Panc1 (cell line): ENCODE measurements at regions not wholly inside any gene's neighbourhood (a gene's known extent, or its start where the extent isn't known, plus 50 kb on each side); places are given as distances from the start of the nearest gene placed in this dataset.

Experiments used
- ATAC-seq: fragments of 200-7000 bp; cut with Tn5 transposase; 2 replicates; pipeline ENCODE4 v1.9.1; 2020; ENCODE audit warnings: mild to moderate bottlenecking, moderate library complexity
- BruUV-seq: library from RNA; stranded (reverse); fragments of 400-500 nt; replicated peaks from 2 replicates; lab custom pipeline; 2021; lab: Mats Ljungman, UMichigan
- CTCF ChIA-PET: fragments of 300-600 bp; sonication (Branson Sonifier 250); formaldehyde crosslinking; loops from one replicate; lab custom pipeline; 2022; ENCODE audit warnings: antibody characterized with exemption; lab: Charles Lee
- POLR2A ChIA-PET: fragments of 300-600 bp; sonication (Branson Sonifier 250); formaldehyde crosslinking; loops from one replicate; lab custom pipeline; 2022; ENCODE audit warnings: antibody characterized with exemption; lab: Charles Lee
- DNase-seq: peaks from one replicate; pipeline ENCODE4 v3.0.0-alpha.2; 2010; ENCODE audit warnings: low read depth, low spot score
- H3K27ac ChIP-seq: 2 replicates; pipeline ENCODE4 v1.5.1; 2011; ENCODE audit warnings: mild to moderate bottlenecking, low read length, inconsistent platforms
- H3K27me3 ChIP-seq: fragments of 200-500 bp; sonication (Bioruptor generic); 2 replicates; pipeline ENCODE4 v1.6.0; 2014; ENCODE audit warnings: low read length, inconsistent platforms; ENCODE audit not compliant: control insufficient read depth, insufficient read depth
- H3K36me3 ChIP-seq: fragments of 200-500 bp; sonication (Bioruptor generic); 2 replicates; pipeline ENCODE4 v1.5.1; 2014; ENCODE audit warnings: inconsistent platforms, mild to moderate bottlenecking, low read length, moderate library complexity; ENCODE audit not compliant: control insufficient read depth, insufficient read depth
- H3K4me1 ChIP-seq: 2 replicates; pipeline ENCODE4 v1.5.1; 2011; ENCODE audit warnings: inconsistent platforms, mild to moderate bottlenecking, low read length, moderate library complexity; ENCODE audit not compliant: control insufficient read depth, insufficient read depth
- H3K4me3 ChIP-seq, 2 experiments: 2 replicates each; pipeline ENCODE4 v1.5.1; 2011 to 2012; ENCODE audit warnings: low read depth in 2 of 2, low read length in 2 of 2, mild to moderate bottlenecking in 2 of 2, inconsistent platforms in 1 of 2, moderate library complexity in 1 of 2
- H3K9me3 ChIP-seq: fragments of 200-500 bp; sonication (Bioruptor generic); 2 replicates; pipeline ENCODE4 v1.5.1; 2014; ENCODE audit warnings: low read depth, mild to moderate bottlenecking, inconsistent platforms, low read length, moderate library complexity; ENCODE audit not compliant: control insufficient read depth, insufficient read depth
- POLR2AphosphoS5 ChIP-seq: IDR thresholded peaks from 2 replicates; pipeline ENCODE4 v1.6.1; 2012; ENCODE audit warnings: mild to moderate bottlenecking, low read depth, low read length, moderate library complexity
- SIN3A ChIP-seq: IDR thresholded peaks from 2 replicates; pipeline ENCODE4 v1.6.1; 2012; ENCODE audit warnings: low read depth, mild to moderate bottlenecking, low read length, moderate library complexity, borderline replicate concordance; ENCODE audit not compliant: insufficient read depth
- TCF7L2 ChIP-seq: IDR thresholded peaks from 2 replicates; pipeline ENCODE4 v1.6.1; 2011; ENCODE audit warnings: mild to moderate bottlenecking, low read depth, low read length, inconsistent platforms
- in situ Hi-C: cut with HindIII; loops from 2 replicates; pipeline ENCODE4 v1.10.0; 2016; ENCODE audit warnings: low sequenced_read_pairs, low pct_unique_long_range_greater_than_20kb
- intact Hi-C: fragments of 100-400 bp; cut with micrococcal nuclease; formaldehyde crosslinking; loops from one replicate; pipeline ENCODE4 v1.10.0; 2022; ENCODE audit not compliant: unreplicated experiment
- TF ChIP-seq, protein P1 (sequence below), 2 experiments: IDR thresholded peaks; 2 replicates each; pipeline ENCODE4 v1.6.1; 2011 to 2012; ENCODE audit warnings: low read depth in 2 of 2, control low read depth in 1 of 2, low read length in 1 of 2, mild to moderate bottlenecking in 1 of 2, moderate library complexity in 1 of 2; ENCODE audit not compliant: insufficient read depth in 1 of 2
- TF ChIP-seq, protein P2 (sequence below): fragments of 450-650 bp; IDR thresholded peaks from 2 replicates; pipeline ENCODE4 v1.5.1; 2017; ENCODE audit warnings: mild to moderate bottlenecking

DNA sequence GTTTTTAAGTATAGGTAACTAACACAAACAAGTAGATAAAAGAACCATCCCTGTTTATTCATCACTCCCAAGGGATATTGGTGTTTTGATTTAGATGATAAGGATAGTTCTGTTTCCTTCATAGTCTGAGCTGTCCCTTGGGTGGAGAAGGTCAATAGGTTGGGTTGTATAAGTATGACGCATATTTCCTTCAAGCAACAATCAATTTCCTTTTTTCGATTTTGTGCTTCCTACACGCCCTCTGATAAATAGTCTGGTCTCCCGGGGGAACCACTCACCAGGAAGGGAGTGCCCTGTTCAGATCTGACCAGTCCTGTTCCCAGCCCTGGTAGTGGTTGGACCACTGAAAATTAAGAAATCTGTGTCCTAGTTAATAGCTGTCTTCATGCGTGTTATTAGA is 378.8 kb upstream of the FAR2 start:
- no TSS peak for BruUV-seq
- CTCF ChIA-PET, result no interaction called here

DNA sequence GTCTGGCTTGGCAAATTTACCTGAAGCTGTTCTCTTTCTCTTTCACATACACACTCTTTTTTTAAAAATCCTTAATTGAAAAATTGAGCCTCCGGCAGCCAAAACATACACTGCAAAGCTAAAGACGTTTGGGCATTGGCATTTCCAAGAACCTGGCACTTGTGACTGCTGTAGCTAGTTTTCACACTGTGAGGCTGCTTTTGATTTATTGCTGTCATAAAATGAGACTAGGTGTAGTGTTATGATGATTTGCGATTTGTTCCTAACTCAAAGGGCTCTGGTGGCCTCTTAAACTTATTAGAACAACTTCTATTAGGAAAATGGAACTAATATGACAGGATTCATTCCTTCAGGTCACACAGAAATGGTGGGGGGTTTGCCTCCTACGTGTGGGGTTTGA is 377.1 kb upstream of the FAR2 start:
- Histone ChIP-seq H3K27ac (no peak overlapping the region), H3K4me3 (no peak overlapping the region), H3K36me3 (no peaks in the 10 kb centered on the region), H3K4me1 (no peaks in the 10 kb centered on the region), H3K9me3 (no peaks in the 10 kb centered on the region), H3K27me3 (no peaks in the 10 kb centered on the region)
- CTCF ChIA-PET, result no interaction called here
- BruUV-seq, result no TSS peak
- no peak for ATAC-seq
- POLR2A ChIA-PET, result no interaction called here
- in situ Hi-C loops (no loop called here), intact Hi-C loops (no loop called here)
- no peak for TF ChIP-seq SIN3A
- no peak for TF ChIP-seq POLR2AphosphoS5
- no peak for TF ChIP-seq TCF7L2
- TF ChIP-seq, protein P1, sequence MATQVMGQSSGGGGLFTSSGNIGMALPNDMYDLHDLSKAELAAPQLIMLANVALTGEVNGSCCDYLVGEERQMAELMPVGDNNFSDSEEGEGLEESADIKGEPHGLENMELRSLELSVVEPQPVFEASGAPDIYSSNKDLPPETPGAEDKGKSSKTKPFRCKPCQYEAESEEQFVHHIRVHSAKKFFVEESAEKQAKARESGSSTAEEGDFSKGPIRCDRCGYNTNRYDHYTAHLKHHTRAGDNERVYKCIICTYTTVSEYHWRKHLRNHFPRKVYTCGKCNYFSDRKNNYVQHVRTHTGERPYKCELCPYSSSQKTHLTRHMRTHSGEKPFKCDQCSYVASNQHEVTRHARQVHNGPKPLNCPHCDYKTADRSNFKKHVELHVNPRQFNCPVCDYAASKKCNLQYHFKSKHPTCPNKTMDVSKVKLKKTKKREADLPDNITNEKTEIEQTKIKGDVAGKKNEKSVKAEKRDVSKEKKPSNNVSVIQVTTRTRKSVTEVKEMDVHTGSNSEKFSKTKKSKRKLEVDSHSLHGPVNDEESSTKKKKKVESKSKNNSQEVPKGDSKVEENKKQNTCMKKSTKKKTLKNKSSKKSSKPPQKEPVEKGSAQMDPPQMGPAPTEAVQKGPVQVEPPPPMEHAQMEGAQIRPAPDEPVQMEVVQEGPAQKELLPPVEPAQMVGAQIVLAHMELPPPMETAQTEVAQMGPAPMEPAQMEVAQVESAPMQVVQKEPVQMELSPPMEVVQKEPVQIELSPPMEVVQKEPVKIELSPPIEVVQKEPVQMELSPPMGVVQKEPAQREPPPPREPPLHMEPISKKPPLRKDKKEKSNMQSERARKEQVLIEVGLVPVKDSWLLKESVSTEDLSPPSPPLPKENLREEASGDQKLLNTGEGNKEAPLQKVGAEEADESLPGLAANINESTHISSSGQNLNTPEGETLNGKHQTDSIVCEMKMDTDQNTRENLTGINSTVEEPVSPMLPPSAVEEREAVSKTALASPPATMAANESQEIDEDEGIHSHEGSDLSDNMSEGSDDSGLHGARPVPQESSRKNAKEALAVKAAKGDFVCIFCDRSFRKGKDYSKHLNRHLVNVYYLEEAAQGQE (IDR thresholded peaks at IDR 0.05; ENCODE audit: insufficient read depth in 1 of 2, low read depth in 2 of 2, low read length in 1 of 2), result no peak
- TF ChIP-seq, protein P2, sequence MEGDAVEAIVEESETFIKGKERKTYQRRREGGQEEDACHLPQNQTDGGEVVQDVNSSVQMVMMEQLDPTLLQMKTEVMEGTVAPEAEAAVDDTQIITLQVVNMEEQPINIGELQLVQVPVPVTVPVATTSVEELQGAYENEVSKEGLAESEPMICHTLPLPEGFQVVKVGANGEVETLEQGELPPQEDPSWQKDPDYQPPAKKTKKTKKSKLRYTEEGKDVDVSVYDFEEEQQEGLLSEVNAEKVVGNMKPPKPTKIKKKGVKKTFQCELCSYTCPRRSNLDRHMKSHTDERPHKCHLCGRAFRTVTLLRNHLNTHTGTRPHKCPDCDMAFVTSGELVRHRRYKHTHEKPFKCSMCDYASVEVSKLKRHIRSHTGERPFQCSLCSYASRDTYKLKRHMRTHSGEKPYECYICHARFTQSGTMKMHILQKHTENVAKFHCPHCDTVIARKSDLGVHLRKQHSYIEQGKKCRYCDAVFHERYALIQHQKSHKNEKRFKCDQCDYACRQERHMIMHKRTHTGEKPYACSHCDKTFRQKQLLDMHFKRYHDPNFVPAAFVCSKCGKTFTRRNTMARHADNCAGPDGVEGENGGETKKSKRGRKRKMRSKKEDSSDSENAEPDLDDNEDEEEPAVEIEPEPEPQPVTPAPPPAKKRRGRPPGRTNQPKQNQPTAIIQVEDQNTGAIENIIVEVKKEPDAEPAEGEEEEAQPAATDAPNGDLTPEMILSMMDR, result no peak
- DNase-seq, result no peak

More for the DNA sequence above, 378.8 kb upstream of the FAR2 start:
- Histone ChIP-seq H3K4me3 (no peak overlapping the region), H3K36me3 (no peaks in the 10 kb centered on the region), H3K4me1 (no peaks in the 10 kb centered on the region), H3K9me3 (no peaks in the 10 kb centered on the region), H3K27ac (no peak overlapping the region), H3K27me3 (no peaks in the 10 kb centered on the region)
- in situ Hi-C loops (no loop called here), intact Hi-C loops (no loop called here)
- POLR2A ChIA-PET, result no interaction called here
- TF ChIP-seq SIN3A, result no peak
- TF ChIP-seq, protein P2, result no peak
- TF ChIP-seq TCF7L2, result no peak
- TF ChIP-seq POLR2AphosphoS5, result no peak
- TF ChIP-seq, protein P1 (IDR thresholded peaks at IDR 0.05; ENCODE audit: insufficient read depth in 1 of 2, low read depth in 2 of 2, low read length in 1 of 2), result no peak
- ATAC-seq (no peak), DNase-seq (no peak)
